HG03064 (cell line): ENCODE measurements at regions not wholly inside any gene's neighbourhood (a gene's known extent, or its start where the extent isn't known, plus 50 kb on each side); places are given as distances from the start of the nearest gene placed in this dataset.

ENCODE experiments used
- ATAC-seq: cut with Tn5 transposase; IDR thresholded peaks from one replicate; pipeline ENCODE4 v1.9.1; 2021; ENCODE audit warnings: low read depth; ENCODE audit not compliant: unreplicated experiment

- ATAC-seq = no peak
Measured at GRCh38 chr13:106628936-106629659, 61.2 kb upstream of the ARGLU1 start.

GRCh38 chr13:106626473-106626872 lies 58.5 kb upstream of the ARGLU1 start:
- no peak for ATAC-seq

GRCh38 chr13:106625578-106625977 lies 57.6 kb upstream of the ARGLU1 start:
- ATAC-seq = no peak

GRCh38 chr13:106623799-106624460 lies 56.0 kb upstream of the ARGLU1 start:
- no peak for ATAC-seq

- ATAC-seq = no peak
Measured at GRCh38 chr13:106621833-106622232, 53.9 kb upstream of the ARGLU1 start.

GRCh38 chr13:106619688-106620555 lies 52.0 kb upstream of the ARGLU1 start:
- ATAC-seq = peak; percentile 99
